ENCODE measurements at regions not wholly inside any gene's neighbourhood (a gene's known extent, or its start where the extent isn't known, plus 50 kb on each side); places are given as distances from the start of the nearest gene placed in this dataset.

DNA sequence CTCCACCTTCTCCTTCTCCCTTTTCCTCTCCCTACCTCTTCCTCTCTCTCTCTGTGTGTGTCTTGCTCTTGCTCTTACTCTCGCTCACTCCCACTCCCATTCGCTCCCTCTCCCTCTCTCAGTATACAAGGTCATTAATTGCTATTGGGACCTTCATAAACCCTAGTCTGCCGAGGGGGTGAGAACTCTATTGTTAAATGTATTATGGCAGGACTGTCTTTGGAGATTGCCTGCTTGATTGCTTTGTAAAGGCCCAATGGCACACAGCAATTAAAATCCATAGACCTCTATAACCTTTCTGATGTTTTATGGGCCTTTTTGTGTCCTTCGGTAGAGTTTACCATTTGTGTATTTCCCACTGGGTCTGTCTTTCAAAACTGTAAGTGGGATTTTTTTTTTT lies 465.9 kb downstream of the ANXA1 start:
- DNase-seq (ENCODE audit: insufficient read length, low spot score) (no peak), FAIRE-seq (no peak)

DNA sequence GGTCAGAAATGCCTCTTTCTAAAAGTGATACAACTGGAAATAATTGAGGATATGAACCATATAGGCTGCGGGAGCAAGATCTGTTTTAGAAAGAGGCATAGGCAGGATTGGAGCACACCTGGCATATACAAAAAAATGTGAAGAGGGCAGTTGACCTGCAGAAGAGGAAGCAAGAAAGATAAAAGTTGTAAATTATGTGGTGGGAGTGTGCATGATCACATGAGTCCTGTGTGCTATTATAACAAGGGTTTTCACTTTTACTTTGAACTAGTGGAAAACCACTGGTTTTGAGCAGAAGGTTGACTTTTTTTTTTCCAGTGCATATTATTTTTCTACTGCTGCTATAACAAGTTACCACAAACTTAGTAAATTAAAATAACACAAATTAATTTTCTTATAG lies 489.3 kb downstream of the ANXA1 start:
- no peak for FAIRE-seq
- no peak for DNase-seq (ENCODE audit: insufficient read length, low spot score)

DNA sequence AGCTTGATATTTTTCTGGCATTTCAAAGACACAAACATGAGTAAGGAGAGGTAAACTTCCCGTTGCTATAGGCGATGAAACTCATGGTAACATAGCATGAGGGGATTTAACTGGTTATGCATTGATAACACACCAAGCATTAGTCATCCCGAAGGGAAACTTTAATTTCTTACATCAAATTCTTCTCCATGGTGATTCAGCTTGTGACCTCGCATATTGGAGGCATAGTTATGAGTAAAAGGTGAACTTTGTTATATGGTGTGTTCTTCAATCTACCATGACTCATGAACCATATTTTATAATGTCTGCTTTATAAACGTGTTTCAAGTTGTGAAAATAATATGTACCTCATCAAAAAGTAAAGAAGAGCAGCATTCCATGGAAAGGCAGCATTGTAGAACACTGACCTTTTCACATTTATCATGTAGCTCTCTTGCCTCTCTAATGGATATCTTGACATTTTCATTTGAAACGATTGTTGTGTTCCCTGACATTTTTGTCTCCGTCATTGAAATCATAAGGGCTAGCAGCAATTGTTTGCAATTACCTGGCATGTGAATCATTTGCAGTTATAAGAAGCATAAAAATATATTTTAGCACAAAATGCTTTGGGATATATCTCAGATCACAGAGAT lies 491.8 kb downstream of the ANXA1 start:
- no peak for FAIRE-seq

DNA sequence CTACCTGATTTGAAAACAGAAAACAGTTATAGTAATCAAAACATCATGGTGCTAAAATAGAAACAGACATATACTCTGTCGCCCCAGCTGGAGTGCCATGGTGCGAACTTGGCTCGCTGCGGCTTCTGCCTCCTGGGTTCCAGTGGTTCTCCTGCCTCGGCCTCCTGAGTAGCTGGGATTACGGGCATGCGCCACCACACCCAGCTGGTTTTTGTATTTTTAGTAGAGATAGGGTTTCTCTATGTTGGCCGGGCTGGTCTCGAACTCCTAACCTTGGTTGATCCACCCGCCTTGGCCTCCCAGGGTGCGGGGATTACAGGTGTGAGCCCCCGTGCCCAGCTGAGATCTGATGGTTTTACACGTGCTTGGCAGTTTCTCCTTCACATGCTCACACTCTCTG lies 495.9 kb downstream of the ANXA1 start:
- FAIRE-seq, result no peak
- DNase-seq (ENCODE audit: insufficient read length, low spot score), result no peak

More for the DNA sequence above, 491.8 kb downstream of the ANXA1 start:
- no peak for DNase-seq (ENCODE audit: insufficient read length, low spot score)

DNA sequence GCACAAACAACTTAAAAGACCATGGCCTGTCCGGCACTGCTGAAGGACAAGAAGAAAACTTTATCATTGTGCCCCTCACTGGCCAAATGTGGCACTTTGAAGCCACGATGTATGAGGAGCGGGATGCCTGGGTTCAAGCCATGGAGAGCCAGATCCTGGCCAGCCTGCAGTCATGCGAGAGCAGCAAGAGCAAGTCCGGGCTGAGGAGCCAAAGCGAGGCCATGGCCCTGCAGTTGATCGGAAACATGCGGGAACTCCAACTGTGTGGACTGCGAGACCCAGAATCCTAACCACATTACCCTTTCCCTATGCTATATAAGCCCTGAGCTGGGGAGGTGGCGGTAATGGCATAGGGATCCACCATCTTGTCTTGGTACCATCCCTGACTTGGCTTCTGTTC lies 497.9 kb downstream of the ANXA1 start:
- FAIRE-seq, result no peak
- DNase-seq (ENCODE audit: insufficient read length, low spot score), result no peak

DNA sequence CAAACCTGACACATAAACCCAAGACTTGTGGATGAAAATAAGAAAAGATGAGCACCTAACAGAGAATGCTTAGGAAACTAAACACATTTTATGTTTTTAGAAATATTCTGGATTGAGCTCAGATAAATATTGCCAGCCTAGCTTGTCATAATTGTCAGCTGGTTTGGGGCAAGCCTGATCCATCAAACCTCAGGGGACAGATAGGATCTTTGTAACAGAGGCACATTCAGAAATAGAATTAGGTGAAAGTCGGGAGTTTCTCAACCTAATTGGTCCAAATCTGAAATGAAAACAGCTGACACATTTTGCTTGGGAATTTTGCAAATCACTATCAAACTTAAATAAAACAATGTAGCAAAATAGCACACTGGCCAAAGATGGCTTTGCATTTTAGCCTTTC lies 503.7 kb downstream of the ANXA1 start:
- DNase-seq (ENCODE audit: insufficient read length, low spot score) (no peak), FAIRE-seq (no peak)

DNA sequence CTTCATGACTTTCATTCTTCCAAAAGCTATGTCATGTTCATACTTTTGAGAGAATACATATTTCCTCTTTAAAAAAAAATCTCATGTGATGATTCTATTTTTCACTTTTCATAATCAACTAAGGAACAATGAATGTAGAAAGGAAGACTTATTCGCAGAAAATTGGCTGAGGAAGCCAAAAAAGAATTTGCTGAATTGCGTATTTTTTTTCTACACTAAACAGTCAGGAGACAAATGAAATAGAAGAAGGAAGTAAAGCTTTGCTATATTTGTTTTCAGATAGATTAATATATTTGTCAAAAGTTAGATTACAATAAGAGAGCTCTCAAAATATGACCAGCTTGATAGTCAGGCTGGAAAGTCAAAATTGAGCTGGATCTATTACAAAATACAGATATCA lies 504.2 kb downstream of the ANXA1 start:
- FAIRE-seq, result no peak
- DNase-seq (ENCODE audit: insufficient read length, low spot score), result no peak

DNA sequence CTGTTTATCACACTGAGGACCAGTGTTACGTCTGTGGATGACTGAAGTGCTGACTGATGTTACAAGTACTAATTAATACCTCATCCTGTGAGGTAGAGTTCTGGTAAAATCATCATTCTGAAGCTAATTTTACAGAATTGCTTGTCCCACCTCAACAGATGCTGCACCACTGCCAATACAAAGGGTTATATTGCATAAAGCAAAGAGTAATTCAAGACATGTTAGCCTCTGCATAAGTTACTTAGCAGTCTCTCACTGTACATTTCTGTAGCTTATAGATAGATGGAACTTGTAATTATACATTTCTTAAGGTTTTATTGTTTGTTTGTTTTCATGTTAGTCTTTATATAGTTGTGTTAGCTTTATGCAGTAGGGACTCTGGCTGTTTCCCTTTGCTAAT lies 513.6 kb downstream of the ANXA1 start:
- DNase-seq (ENCODE audit: insufficient read length, low spot score) (no peak), FAIRE-seq (no peak)

DNA sequence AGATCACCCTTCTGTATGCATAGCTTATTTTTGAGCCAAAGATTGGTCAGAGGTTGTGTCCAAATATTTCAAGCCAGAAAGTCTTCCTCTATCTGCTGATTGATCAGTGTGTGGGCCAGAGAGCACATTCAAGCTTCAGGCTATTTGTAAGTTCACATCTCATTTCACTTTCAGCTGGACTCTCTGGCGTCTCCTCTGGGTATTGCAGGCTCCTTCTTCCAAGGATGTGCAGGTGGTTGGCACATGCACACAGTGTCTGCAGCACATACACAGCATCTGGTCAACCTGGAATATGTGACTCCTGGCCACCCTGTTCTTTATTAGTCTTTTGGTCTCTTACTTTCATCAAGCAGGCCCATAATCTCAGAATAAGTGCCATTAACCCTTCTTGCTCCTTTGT lies 516.1 kb downstream of the ANXA1 start:
- FAIRE-seq, result no peak

DNA sequence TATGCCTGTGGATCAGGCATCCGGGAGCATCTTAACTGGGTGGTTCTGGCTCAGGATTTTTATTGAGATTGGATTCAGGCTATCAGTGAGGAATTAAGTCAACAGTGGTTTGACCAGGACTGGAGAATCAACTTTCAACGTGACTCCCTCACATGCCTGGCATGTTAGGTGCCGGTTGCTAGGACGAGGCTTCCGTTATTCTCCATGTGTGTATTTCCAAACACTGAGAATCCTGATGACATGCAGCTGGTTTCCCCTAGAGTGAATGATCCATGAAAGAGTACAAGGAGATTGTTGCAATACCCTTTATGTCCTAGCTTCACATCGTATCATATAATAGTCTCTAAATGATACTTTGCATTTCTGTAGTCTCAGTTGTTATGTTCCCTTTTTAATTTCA lies 529.2 kb downstream of the ANXA1 start:
- FAIRE-seq, result no peak
- DNase-seq (ENCODE audit: insufficient read length, low spot score), result no peak

More for the DNA sequence above, 516.1 kb downstream of the ANXA1 start:
- DNase-seq (ENCODE audit: insufficient read length, low spot score), result no peak

DNA sequence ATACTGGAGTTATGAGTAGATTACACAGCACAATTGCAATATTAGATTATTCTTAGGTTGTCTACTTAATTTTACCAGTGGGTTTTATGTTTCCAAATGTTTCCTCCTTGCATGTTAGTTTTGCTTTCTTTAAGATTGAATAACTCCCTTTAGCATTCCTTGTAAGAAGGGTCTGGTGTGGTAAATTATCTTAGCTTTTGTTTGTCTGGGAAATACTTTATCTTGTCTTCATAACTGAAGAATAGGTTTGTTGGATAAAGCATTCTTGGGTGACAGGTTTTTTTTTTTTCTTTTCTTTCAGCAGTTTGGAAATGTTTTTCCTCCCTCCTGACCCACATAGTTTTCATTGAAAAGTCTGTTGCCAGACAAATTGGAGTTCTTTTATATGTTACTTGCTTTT lies 531.1 kb downstream of the ANXA1 start:
- no peak for FAIRE-seq
- no peak for DNase-seq (ENCODE audit: insufficient read length, low spot score)

DNA sequence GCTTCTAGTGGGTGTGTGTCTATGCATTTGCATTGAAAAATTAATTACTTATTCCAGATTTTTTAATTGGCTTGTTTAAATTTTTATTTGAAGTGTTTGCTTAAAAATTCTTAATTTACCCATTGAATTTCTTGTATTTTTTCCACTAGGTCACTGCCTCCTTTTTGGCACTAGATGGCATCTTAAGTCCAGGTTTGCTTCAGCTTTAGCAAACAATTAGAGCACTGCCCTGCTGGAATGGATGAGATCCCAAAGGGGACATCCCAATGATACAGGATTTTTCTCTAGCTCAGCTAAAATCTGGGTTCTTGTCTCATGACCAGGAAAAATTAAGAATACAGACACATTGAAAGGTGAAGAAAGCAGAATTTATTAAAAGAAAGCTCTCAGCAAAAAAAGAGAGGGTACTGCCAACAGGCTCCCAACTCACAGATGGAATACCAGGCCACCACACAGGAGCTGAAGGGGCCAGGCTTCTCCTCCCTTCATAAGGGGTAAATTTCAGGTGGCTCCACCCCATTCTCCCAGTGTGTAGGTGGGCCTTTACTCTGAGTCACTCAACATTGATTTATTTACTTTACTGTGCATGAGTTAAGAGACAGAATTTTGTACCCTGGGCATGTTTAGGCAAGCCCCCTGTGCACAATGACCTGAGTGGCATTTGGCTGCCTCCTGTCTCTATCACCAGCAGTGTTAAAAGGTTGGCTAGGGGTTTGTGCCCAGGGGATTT lies 532.4 kb downstream of the ANXA1 start:
- FAIRE-seq, result no peak

DNA sequence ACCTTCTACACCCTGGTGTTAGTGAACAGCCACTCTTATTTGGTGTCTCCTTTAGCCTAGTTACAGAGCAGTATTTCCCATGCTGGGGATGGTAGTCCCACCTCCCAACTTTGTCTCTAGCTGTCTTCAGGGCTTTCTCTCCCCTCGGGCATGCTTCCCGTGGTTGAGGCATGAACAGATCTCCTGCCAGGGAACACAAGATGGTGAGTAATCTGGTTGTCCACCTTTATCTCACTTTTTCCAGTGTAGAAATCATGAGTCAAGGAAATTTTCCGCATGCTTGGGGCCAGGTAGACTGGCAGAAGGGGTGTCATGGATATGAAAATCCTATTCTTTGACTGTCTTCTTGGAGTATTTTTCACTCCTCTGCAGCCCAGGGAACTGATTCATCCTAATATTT lies 532.9 kb downstream of the ANXA1 start:
- FAIRE-seq, result no peak

More for the DNA sequence above, 532.4 kb downstream of the ANXA1 start:
- no peak for DNase-seq (ENCODE audit: insufficient read length, low spot score)

DNA sequence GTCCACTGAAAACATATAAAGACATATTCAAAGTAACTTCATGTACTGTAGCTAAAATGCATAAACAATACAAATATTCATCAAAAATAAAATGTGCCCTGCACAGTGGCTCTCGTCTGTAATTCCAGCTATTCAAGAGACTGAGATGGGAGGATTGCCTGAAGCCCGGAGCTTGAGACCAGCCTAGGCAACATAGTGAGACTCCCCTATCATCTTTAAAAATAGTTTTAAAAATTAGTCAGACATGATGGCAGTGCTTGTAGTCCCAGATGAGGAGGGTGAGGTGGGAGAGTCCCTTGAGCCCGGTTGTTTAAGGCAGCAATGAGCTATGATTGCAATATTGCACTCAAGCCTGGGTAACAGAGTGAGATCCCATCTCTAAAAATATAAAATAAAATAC lies 534.1 kb downstream of the ANXA1 start:
- no peak for FAIRE-seq
- DNase-seq (ENCODE audit: insufficient read length, low spot score), result no peak

More for the DNA sequence above, 532.9 kb downstream of the ANXA1 start:
- DNase-seq (ENCODE audit: insufficient read length, low spot score), result no peak

DNA sequence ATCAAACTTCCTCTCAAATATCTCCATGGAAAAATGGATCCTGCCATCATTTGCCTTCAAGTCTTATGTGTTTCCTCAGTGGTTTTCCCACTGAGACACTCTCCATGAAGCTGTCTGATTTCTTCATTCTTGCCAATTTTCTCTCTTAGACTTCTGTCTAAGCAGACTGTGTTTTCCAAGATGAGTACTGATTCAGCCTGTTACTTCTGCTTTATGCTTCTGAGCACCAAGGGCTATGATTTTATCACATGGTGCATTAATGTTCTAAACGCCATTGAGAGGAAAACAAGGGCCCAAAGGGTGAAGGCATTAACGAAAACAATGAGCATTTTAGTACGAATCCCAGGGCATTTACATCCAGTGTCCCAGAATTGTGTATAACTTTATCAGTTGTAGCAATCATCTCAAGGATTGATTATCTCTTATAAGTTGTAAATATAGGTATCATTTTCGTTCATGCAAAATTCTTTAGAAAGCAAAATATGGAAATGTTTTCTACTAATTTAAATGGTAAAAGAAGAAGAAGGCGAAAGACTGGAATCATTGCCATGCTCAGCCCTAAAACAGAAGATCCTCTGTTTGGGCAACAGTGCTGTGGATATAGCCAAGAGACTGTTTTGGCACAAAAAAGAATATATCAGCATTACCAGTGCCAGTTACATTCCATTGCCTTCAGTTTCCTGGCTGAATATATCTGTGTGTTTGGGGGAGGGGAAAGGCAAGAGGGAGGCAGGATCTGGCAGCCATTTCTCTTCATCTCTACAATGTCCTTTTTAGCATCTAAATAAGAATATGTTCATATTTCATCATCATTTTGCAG lies 537.6 kb downstream of the ANXA1 start:
- DNase-seq (ENCODE audit: insufficient read length, low spot score) (no peak), FAIRE-seq (no peak)

DNA sequence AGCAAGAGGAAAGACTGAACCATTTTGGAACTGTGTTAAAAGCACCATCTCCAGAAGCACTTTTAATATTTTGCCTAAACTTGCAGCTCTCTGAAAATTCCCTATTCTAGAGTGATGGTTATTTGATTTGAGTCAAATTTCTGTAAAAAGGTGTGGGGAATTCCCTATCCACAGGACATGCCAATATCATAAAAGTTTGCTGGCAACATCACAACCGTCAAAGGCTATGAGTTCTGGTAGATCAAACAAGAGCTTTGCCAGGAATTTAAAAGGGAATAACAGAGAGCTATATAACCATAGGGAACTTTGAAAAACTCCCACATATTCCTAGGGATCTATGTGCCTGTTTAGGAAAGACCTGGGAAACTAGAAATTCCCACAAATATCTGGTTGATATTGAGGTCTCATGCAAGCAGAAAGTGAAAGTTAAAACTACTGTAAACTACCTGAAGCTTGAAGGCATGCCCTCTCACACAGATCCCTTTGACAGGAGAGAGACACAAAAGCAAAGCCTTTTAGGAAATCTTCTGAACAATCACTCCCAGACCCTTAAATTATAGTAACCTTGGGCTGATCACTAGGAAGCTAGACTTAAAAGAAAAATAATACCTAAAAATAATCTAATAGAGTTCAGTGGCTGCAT lies 549.9 kb downstream of the ANXA1 start:
- no peak for FAIRE-seq
- no peak for DNase-seq (ENCODE audit: insufficient read length, low spot score)

DNA sequence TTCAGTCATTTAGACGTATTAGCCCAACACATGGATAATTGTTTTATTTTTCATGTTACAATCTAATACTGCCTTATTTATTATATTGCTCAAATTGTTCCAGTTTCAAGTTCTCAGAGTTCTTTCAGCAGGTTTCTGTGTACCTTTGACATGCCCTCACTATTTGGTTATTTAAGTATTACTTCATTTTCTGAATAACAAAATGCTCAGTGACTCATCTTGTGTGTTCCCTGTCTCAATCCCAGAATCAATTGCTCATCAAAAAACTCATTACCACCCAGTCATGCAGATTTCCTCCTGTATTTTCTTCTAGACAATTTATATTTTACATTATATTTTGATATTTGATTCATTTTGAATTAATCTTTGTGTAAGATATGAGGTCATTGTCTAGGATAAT lies 562.6 kb downstream of the ANXA1 start:
- DNase-seq (ENCODE audit: insufficient read length, low spot score), result no peak
- no peak for FAIRE-seq

DNA sequence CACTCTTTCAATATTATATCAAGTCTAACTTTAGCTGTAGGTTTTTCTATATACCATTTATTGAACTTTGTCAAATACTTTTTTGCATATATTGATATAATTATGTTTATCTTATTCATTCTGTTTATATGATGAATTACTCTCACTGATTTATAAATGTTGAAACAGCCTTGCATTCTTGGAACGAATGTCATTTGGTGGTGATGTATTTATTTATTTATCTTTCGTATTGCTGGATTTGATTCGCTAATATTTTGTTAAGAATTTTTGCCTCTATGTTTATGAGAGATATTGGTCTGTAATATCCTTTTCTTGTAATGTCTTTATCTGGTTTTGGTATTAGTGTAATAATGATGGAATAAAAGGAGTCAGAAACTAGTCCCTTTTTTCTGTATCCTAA lies 563.9 kb downstream of the ANXA1 start:
- no peak for FAIRE-seq
- no peak for DNase-seq (ENCODE audit: insufficient read length, low spot score)

DNA sequence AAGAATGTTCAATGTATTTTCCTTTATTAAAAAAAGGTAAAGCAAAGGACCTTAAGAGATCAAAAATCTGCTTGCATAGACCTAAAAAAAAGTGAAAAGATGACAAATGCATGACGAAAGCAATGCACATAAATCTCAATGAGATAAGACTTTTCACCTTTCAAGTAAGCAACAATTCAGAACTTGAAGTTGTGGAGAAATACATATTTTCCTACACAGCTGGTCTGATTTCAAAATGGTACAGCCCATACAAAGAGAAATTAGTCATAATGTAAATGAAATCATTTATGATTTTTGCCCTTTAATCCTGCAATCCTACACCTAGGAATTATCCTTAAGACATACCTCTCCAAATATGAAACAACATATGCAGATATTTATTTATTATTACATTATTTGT lies 568.0 kb downstream of the ANXA1 start:
- no peak for DNase-seq (ENCODE audit: insufficient read length, low spot score)
- no peak for FAIRE-seq

DNA sequence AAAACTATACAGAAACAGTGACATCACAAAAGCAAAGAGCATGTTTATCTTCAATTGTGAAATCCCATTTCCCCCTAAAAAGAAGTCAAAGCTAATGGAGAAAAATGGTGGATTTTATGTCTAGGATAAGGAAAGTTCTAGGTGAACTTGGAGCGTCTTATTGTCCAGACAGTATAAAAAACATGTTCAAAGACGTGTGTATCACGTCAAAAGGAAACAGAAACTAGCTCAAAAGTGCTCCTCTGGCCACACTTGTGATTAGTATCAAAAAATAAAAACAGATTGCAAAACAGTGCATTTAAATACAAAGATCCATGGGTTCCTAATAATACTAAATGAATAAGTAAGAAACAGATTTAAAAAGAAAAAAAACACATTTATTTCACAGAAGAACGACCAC lies 568.9 kb downstream of the ANXA1 start:
- FAIRE-seq, result no peak

DNA sequence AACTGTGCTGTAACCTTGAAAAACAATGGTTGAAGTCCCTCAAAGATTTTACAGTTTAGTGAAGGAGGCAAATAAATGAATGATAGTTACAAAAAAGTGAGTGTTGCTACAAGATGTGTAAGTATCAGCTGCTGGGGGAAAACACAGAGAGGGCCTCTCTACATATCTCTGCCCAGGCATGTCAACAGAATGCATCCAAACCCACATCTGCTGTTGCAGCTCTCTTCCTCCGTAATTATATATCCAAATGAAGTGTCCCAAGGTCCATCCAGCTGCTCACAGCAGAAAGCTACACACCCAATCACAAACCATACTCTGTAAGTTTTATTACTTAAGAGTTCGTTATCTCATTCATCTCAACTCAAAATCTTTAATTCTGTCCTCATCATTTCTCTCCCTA lies 584.6 kb downstream of the ANXA1 start:
- DNase-seq (ENCODE audit: insufficient read length, low spot score) (no peak), FAIRE-seq (no peak)

More for the DNA sequence above, 568.9 kb downstream of the ANXA1 start:
- DNase-seq (ENCODE audit: insufficient read length, low spot score), result no peak

Data from GM19239 (cell line).